GM12878 (cell line): ENCODE measurements at regions not wholly inside any gene's neighbourhood (a gene's known extent, or its start where the extent isn't known, plus 50 kb on each side); places are given as distances from the start of the nearest gene placed in this dataset.

ENCODE experiments used
- ATAC-seq: fragments of 200-7000 bp; cut with Tn5 transposase; 3 replicates; pipeline ENCODE4 v1.9.1; 2020; ENCODE audit warnings: mild to moderate bottlenecking, moderate library complexity
- BruUV-seq: library from RNA; stranded (reverse); fragments of 400-500 nt; replicated peaks from 2 replicates; lab custom pipeline; 2021; lab: Mats Ljungman, UMichigan
- CTCF ChIA-PET: fragments of 300-600 bp; sonication (Branson Sonifier 250); formaldehyde crosslinking; extraction: SDS; loops from one replicate; lab custom pipeline; 2021; ENCODE audit warnings: inconsistent platforms; lab: Yijun Ruan, JAX
- POLR2A ChIA-PET: fragments of 350-600 bp; formaldehyde crosslinking; extraction: SDS; loops from one replicate; lab custom pipeline; 2021; ENCODE audit warnings: inconsistent platforms; lab: Charles Lee
- RAD21 ChIA-PET: fragments of 300-600 bp; sonication (Branson Sonifier 250); formaldehyde crosslinking; loops from one replicate; lab custom pipeline; 2023; ENCODE audit warnings: antibody characterized with exemption; ENCODE audit not compliant: unreplicated experiment; lab: Charles Lee
- SMC1A ChIA-PET: fragments of 300-600 bp; sonication (Branson Sonifier 250); formaldehyde crosslinking; loops from one replicate; lab custom pipeline; 2023; ENCODE audit not compliant: unreplicated experiment, uncharacterized antibody; lab: Charles Lee
- DNase-seq: peaks from one replicate; pipeline ENCODE4 v3.0.0-alpha.2; 2011; ENCODE audit warnings: low read depth, low spot score
- FAIRE-seq: peaks from 3 replicates; lab custom pipeline; 2011; peaks lifted over from hg19 to GRCh38; lab: Jason Lieb, UNC
- H2AFZ ChIP-seq: 2 replicates; pipeline ENCODE4 v1.6.0; 2011; ENCODE audit warnings: low read depth, low read length, control low read depth; ENCODE audit not compliant: control insufficient read depth
- H3K27ac ChIP-seq: 2 replicates; pipeline ENCODE4 v1.5.1; 2011; ENCODE audit warnings: control low read depth; ENCODE audit not compliant: control insufficient read depth, insufficient read depth
- H3K27me3 ChIP-seq, 2 experiments: replicated peaks in 1 of 2; 2 replicates each; pipeline versions ENCODE4 v1.6.0 to v1.6.1; 2011; ENCODE audit warnings: low read length in 1 of 2; ENCODE audit not compliant: control insufficient read depth in 2 of 2, insufficient read depth in 2 of 2
- H3K36me3 ChIP-seq, 2 experiments: 2 replicates each; pipeline ENCODE4 v1.5.1; 2011; ENCODE audit warnings: low read length in 1 of 2; ENCODE audit not compliant: control insufficient read depth in 2 of 2, insufficient read depth in 2 of 2
- H3K4me1 ChIP-seq: 2 replicates; pipeline ENCODE4 v1.6.1; 2011; ENCODE audit warnings: mild to moderate bottlenecking, low read length, moderate library complexity, mixed read lengths; ENCODE audit not compliant: control insufficient read depth, insufficient read depth
- H3K4me2 ChIP-seq: 2 replicates; pipeline ENCODE4 v1.6.0; 2011; ENCODE audit warnings: control low read depth; ENCODE audit not compliant: control insufficient read depth, insufficient read depth
- H3K4me3 ChIP-seq: fragments of 200-600 bp; sonication (generic); 2 replicates; pipeline ENCODE4 v1.5.1; 2016
- H3K79me2 ChIP-seq: 2 replicates; pipeline ENCODE4 v1.6.0; 2011; ENCODE audit warnings: low read length; ENCODE audit not compliant: control insufficient read depth, insufficient read depth
- H3K9ac ChIP-seq: 2 replicates; pipeline ENCODE4 v1.8.0; 2011; ENCODE audit warnings: low read length, control low read depth, mixed read lengths; ENCODE audit not compliant: control insufficient read depth, insufficient read depth
- H3K9me3 ChIP-seq: replicated peaks from 3 replicates; pipeline ENCODE4 v1.5.1; 2011; ENCODE audit warnings: mild to moderate bottlenecking, low read length; ENCODE audit not compliant: control insufficient read depth, insufficient read depth
- H4K20me1 ChIP-seq: 2 replicates; pipeline ENCODE4 v1.6.0; 2011; ENCODE audit not compliant: control insufficient read depth, insufficient read depth
- BRCA1 ChIP-seq: IDR thresholded peaks from 2 replicates; pipeline ENCODE4 v1.6.1; 2011; ENCODE audit warnings: low read depth, low read length, improper control_type of control experiment
- CBX3 ChIP-seq: fragments of 200-600 bp; sonication (generic); IDR thresholded peaks from 2 replicates; pipeline ENCODE4 v1.6.1; 2016; ENCODE audit warnings: low read depth, borderline replicate concordance
- EP300 ChIP-seq, 2 experiments: fragments of 150-350 bp in 1 of 2; IDR thresholded peaks; 2 replicates each; pipeline ENCODE4 v1.6.1; 2011 to 2012; ENCODE audit warnings: low read depth in 2 of 2, low read length in 2 of 2, borderline replicate concordance in 1 of 2, improper control_type of control experiment in 1 of 2, inconsistent platforms in 1 of 2; ENCODE audit not compliant: control insufficient read depth in 1 of 2
- ESRRA ChIP-seq: IDR thresholded peaks from 2 replicates; pipeline ENCODE4 v1.6.1; 2012; ENCODE audit warnings: mild to moderate bottlenecking, low read length, improper control_type of control experiment
- KLF5 ChIP-seq: fragments of 450-650 bp; IDR thresholded peaks from 2 replicates; pipeline ENCODE4 v1.6.1; 2014; ENCODE audit warnings: mild to moderate bottlenecking; ENCODE audit not compliant: partially characterized antibody
- NR2C1 ChIP-seq: fragments of 450-650 bp; IDR thresholded peaks from 2 replicates; pipeline ENCODE4 v1.6.1; 2017; ENCODE audit warnings: antibody characterized with exemption, mild to moderate bottlenecking, moderate library complexity
- PAX5 ChIP-seq: IDR thresholded peaks from 2 replicates; pipeline ENCODE4 v1.6.1; 2011; ENCODE audit warnings: low read depth, low read length, borderline replicate concordance
- POLR2A ChIP-seq: IDR thresholded peaks from 2 replicates; pipeline ENCODE4 v1.6.1; 2011; ENCODE audit warnings: low read depth, mild to moderate bottlenecking, low read length
- RELA ChIP-seq: fragments of 450-650 bp; IDR thresholded peaks from 2 replicates; pipeline ENCODE4 v1.8.0; 2014; ENCODE audit warnings: borderline replicate concordance; ENCODE audit not compliant: partially characterized antibody
- RUNX3 ChIP-seq: IDR thresholded peaks from 2 replicates; pipeline ENCODE4 v1.6.1; 2012; ENCODE audit warnings: low read length, inconsistent platforms
- SIX5 ChIP-seq: IDR thresholded peaks from 2 replicates; pipeline ENCODE4 v1.6.1; 2011; ENCODE audit warnings: mild to moderate bottlenecking, low read depth, low read length, moderate library complexity; ENCODE audit not compliant: severe bottlenecking
- SP1 ChIP-seq: IDR thresholded peaks from one replicate; pipeline ENCODE4 v1.6.1; 2011; ENCODE audit warnings: low read depth, low read length
- SREBF2 ChIP-seq: IDR thresholded peaks from 2 replicates; pipeline ENCODE4 v1.6.1; 2012; ENCODE audit warnings: mild to moderate bottlenecking, low read length
- WGBS: methylation state at CpG from one replicate; pipeline ENCODE4 v1.1.6; 2016; ENCODE audit warnings: low lambda C conversion rate; ENCODE audit not compliant: insufficient replicate concordance, insufficient coverage; ENCODE audit errors: missing lambda C conversion rate; 5-methylcytosine and 5-hydroxymethylcytosine counted together
- in situ Hi-C: fragments of 300-500 bp; cut with MboI; formaldehyde crosslinking; loops from 9 replicates; pipeline ENCODE4 v1.14.3; 2018; ENCODE audit warnings: mixed read lengths
- intact Hi-C: fragments of 100-400 bp; cut with micrococcal nuclease; formaldehyde crosslinking; loops from one replicate; pipeline ENCODE4 v1.14.2; 2022; ENCODE audit not compliant: unreplicated experiment
- TF ChIP-seq, protein P1 (sequence below): fragments of 150-350 bp; IDR thresholded peaks from 2 replicates; pipeline ENCODE4 v1.6.1; 2014; ENCODE audit warnings: mild to moderate bottlenecking, low read depth, low read length

DNA sequence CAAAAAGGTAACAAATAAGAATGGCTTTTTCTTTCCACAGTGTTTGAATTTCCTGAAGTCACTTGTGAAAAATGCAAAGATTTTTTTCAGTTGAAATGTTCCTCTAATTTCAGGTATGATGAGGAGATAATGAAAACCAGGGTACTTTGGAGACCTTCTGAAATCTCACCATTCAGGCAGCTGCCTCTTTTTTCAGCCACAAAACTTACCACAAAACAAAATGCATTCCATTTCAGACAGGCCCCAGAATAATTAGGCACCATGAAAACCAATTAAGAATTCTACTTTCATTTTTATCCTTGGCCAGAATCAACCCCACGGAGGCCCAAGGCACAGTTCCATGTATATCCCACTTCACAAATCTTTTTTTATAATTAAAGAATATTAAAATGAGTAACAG lies 880.3 kb upstream of the ACVR2A start:
- DNase-seq (no peak), FAIRE-seq (no peak), ATAC-seq (no peak)
- 0% methylated on average over 1 of the region's 1 CpG for WGBS
- H3K36me3 ChIP-seq, result no peaks in the 10 kb centered on the region
- H3K4me3 ChIP-seq, result no peak overlapping the region
- in situ Hi-C loops (no loop called here), intact Hi-C loops (no loop called here)
- TF ChIP-seq NR2C1, result no peak
- TF ChIP-seq CBX3, result no peak
- no peak for TF ChIP-seq SREBF2
- TF ChIP-seq SIX5, result no peak
- TF ChIP-seq, protein P1, sequence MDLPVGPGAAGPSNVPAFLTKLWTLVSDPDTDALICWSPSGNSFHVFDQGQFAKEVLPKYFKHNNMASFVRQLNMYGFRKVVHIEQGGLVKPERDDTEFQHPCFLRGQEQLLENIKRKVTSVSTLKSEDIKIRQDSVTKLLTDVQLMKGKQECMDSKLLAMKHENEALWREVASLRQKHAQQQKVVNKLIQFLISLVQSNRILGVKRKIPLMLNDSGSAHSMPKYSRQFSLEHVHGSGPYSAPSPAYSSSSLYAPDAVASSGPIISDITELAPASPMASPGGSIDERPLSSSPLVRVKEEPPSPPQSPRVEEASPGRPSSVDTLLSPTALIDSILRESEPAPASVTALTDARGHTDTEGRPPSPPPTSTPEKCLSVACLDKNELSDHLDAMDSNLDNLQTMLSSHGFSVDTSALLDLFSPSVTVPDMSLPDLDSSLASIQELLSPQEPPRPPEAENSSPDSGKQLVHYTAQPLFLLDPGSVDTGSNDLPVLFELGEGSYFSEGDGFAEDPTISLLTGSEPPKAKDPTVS, result no peak
- no peak for TF ChIP-seq RELA
- no peak for TF ChIP-seq EP300 (IDR thresholded peaks at IDR 0.05; ENCODE audit: borderline replicate concordance in 1 of 2, control insufficient read depth in 1 of 2, low read depth in 2 of 2, low read length in 2 of 2)
- TF ChIP-seq ESRRA, result no peak
- no peak for TF ChIP-seq RUNX3
- TF ChIP-seq SP1, result no peak
- no peak for TF ChIP-seq POLR2A
- no peak for TF ChIP-seq PAX5
- TF ChIP-seq KLF5, result no peak
- TF ChIP-seq BRCA1, result no peak
- BruUV-seq, result no TSS peak
- ChIA-PET POLR2A (no interaction called here), SMC1A (interaction anchor here (0.9 to 1.5 kb wide), 2 partner anchors 10 to 13 kb away, joined by 3 to 4 read pairs; no protein-coding TSS in a partner anchor), CTCF (interaction anchor here (1.1 kb wide), 1 partner anchor 37 kb away, joined by 4 read pairs; no protein-coding TSS in a partner anchor), RAD21 (interaction anchor here (0.9 kb wide), 1 partner anchor 230 kb away, joined by 3 read pairs; no protein-coding TSS in a partner anchor)
- H3K27ac ChIP-seq, result no peak overlapping the region
- no peaks in the 10 kb centered on the region for H3K4me1 ChIP-seq
- no peak overlapping the region for H3K9ac ChIP-seq
- H3K27me3 ChIP-seq, result no peaks in the 10 kb centered on the region
- no peak overlapping the region for H3K4me2 ChIP-seq
- no peaks in the 10 kb centered on the region for H3K9me3 ChIP-seq
- H4K20me1 ChIP-seq, result no peaks in the 10 kb centered on the region
- H2AFZ ChIP-seq, result no peak overlapping the region
- no peaks in the 10 kb centered on the region for H3K79me2 ChIP-seq
